ENCODE measurements at regions not wholly inside any gene's neighbourhood (a gene's known extent, or its start where the extent isn't known, plus 50 kb on each side); places are given as distances from the start of the nearest gene placed in this dataset.

DNA sequence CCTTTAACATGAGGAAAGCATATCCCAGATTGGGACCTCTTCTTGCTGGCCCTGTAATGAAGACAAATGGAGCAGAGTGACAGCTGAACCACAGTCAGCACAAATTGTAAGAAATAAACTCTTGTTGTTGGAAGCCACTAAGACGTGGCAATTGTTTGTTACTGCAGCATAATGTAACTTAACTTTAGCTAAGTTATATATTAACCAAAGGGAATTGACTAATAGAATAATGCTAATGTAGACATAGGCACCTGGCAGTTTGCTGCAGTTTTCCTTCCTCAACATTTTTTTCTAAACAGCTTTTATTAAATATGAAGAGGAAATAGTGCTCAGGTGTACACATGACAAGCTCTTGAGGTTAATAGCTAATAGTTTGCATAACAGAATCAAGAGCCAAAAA lies 300.7 kb upstream of the SLC30A5 start:
- FAIRE-seq (no peak), DNase-seq (ENCODE audit: extremely low read depth in 1 of 4, low spot score in 3 of 4) (no peak), ATAC-seq (no peak)
- Histone ChIP-seq H3K4me1 (replicated peaks in 1 of 2; ENCODE audit: control insufficient read depth in 2 of 2, insufficient read depth in 2 of 2, low read length in 2 of 2) (no peaks in the 10 kb centered on the region), H3K27ac (ENCODE audit: extremely low read depth, low read depth, low read length) (no peak overlapping the region), H3K4me3 (no peak overlapping the region), H3K9me1 (ENCODE audit: control insufficient read depth, insufficient read depth, low read length) (no peaks in the 10 kb centered on the region), H2AFZ (ENCODE audit: low read depth, low read length) (no peak overlapping the region), H3K9ac (ENCODE audit: insufficient read depth in 1 of 2, low read depth in 2 of 2, low read length in 2 of 2) (no peak overlapping the region), H3K9me3 (replicated peaks; ENCODE audit: control insufficient read depth, insufficient read depth, low read depth, low read length) (no peaks in the 10 kb centered on the region), H3K27me3 (ENCODE audit: control insufficient read depth in 2 of 2, insufficient read depth in 2 of 2, low read length in 2 of 2) (peaks cover 0 to 8% of the 10 kb centered on the region in 2 experiments; a peak in 1 of 5 replicates), H3K79me2 (ENCODE audit: control insufficient read depth, insufficient read depth, low read length) (no peaks in the 10 kb centered on the region), H4K20me1 (replicated peaks; ENCODE audit: control insufficient read depth, insufficient read depth, low read length) (no peaks in the 10 kb centered on the region), H3K4me2 (ENCODE audit: insufficient read depth, low read length) (no peak overlapping the region), H3K36me3 (ENCODE audit: control insufficient read depth, insufficient read depth, low read length) (no peaks in the 10 kb centered on the region)
- TF ChIP-seq SAFB (IDR thresholded peaks at IDR 0.05; ENCODE audit: borderline replicate concordance, low read depth, low read length) (no peak), GTF2A2 (tag; IDR thresholded peaks at IDR 0.05) (no peak), RBM39 (optimal IDR thresholded peaks at IDR 0.05; ENCODE audit: low read depth, low read length) (no peak), KLF10 (CRISPR knock-in tag; IDR thresholded peaks at IDR 0.05) (no peak)
- CTCF ChIA-PET (ENCODE audit: low intra/inter-chr PET ratio), result no interaction called here
- POLR2A ChIA-PET, result interaction anchor here (0.6 kb wide), 1 partner anchor 861 kb away, joined by 3 read pairs; no protein-coding TSS in a partner anchor
- intact Hi-C loops (cut with micrococcal nuclease), result no loop called here
- no TSS peak for BruUV-seq (replicated peaks)
- in situ Hi-C loops (cut with MboI), result no loop called here
- WGBS (ENCODE audit: insufficient coverage, low coverage, missing lambda C conversion rate), result 0% methylated on average over 1 of the region's 1 CpG

DNA sequence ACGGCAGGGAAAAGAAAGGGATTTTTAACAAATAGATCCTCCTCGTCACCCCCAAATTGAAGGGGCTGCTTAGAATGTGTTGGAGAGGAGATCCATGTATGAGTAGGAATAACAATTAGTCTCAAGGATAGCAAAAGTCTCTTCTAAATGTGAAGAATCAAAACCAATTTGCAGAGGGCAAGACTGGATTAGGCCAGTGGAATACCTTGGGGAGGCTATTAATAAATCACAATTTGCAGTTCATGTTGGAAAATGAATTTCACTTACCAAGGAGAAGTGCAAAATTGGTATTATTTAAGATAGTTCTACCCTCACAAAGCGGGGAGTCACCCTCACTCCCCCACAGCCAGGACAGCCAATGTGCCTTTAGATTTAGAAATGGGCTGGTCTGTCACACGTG lies 299.8 kb upstream of the SLC30A5 start:
- Histone ChIP-seq H4K20me1 (replicated peaks; ENCODE audit: control insufficient read depth, insufficient read depth, low read length) (no peaks in the 10 kb centered on the region), H3K9ac (ENCODE audit: insufficient read depth in 1 of 2, low read depth in 2 of 2, low read length in 2 of 2) (no peak overlapping the region), H3K79me2 (ENCODE audit: control insufficient read depth, insufficient read depth, low read length) (no peaks in the 10 kb centered on the region), H3K4me1 (replicated peaks in 1 of 2; ENCODE audit: control insufficient read depth in 2 of 2, insufficient read depth in 2 of 2, low read length in 2 of 2) (no peaks in the 10 kb centered on the region), H2AFZ (ENCODE audit: low read depth, low read length) (no peak overlapping the region), H3K27me3 (ENCODE audit: control insufficient read depth in 2 of 2, insufficient read depth in 2 of 2, low read length in 2 of 2) (peaks cover 0 to 9% of the 10 kb centered on the region in 2 experiments; a peak in 2 of 5 replicates), H3K9me3 (replicated peaks; ENCODE audit: control insufficient read depth, insufficient read depth, low read depth, low read length) (no peaks in the 10 kb centered on the region), H3K36me3 (ENCODE audit: control insufficient read depth, insufficient read depth, low read length) (no peaks in the 10 kb centered on the region), H3K27ac (ENCODE audit: extremely low read depth, low read depth, low read length) (no peak overlapping the region), H3K4me2 (ENCODE audit: insufficient read depth, low read length) (no peak overlapping the region), H3K9me1 (ENCODE audit: control insufficient read depth, insufficient read depth, low read length) (no peaks in the 10 kb centered on the region), H3K4me3 (no peak overlapping the region)
- ChIA-PET POLR2A (no interaction called here), CTCF (ENCODE audit: low intra/inter-chr PET ratio) (no interaction called here)
- no peak for DNase-seq (ENCODE audit: extremely low read depth in 1 of 4, low spot score in 3 of 4)
- WGBS (ENCODE audit: insufficient coverage, low coverage, missing lambda C conversion rate), result 0% methylated on average over 4 of the region's 4 CpGs
- no peak for FAIRE-seq
- in situ Hi-C loops (cut with MboI) (no loop called here), intact Hi-C loops (cut with micrococcal nuclease) (no loop called here)
- no peak for ATAC-seq
- no TSS peak for BruUV-seq (replicated peaks)
- no peak for TF ChIP-seq MAFK (IDR thresholded peaks at IDR 0.05; ENCODE audit: low read length)
- TF ChIP-seq, protein P1, sequence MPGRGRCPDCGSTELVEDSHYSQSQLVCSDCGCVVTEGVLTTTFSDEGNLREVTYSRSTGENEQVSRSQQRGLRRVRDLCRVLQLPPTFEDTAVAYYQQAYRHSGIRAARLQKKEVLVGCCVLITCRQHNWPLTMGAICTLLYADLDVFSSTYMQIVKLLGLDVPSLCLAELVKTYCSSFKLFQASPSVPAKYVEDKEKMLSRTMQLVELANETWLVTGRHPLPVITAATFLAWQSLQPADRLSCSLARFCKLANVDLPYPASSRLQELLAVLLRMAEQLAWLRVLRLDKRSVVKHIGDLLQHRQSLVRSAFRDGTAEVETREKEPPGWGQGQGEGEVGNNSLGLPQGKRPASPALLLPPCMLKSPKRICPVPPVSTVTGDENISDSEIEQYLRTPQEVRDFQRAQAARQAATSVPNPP (IDR thresholded peaks at IDR 0.05; ENCODE audit: borderline replicate concordance, insufficient read depth, insufficient read length), result no peak
- TF ChIP-seq NFE2L1 (tag; IDR thresholded peaks at IDR 0.05; ENCODE audit: borderline replicate concordance, low read depth), result no peak
- TF ChIP-seq, protein P2, sequence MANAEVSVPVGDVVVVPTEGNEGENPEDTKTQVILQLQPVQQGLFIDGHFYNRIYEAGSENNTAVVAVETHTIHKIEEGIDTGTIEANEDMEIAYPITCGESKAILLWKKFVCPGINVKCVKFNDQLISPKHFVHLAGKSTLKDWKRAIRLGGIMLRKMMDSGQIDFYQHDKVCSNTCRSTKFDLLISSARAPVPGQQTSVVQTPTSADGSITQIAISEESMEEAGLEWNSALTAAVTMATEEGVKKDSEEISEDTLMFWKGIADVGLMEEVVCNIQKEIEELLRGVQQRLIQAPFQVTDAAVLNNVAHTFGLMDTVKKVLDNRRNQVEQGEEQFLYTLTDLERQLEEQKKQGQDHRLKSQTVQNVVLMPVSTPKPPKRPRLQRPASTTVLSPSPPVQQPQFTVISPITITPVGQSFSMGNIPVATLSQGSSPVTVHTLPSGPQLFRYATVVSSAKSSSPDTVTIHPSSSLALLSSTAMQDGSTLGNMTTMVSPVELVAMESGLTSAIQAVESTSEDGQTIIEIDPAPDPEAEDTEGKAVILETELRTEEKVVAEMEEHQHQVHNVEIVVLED (CRISPR knock-in tag; IDR thresholded peaks at IDR 0.05), result no peak
- TF ChIP-seq ZNF668 (CRISPR knock-in tag; IDR thresholded peaks at IDR 0.05), result no peak
- no peak for TF ChIP-seq ZNF316 (IDR thresholded peaks at IDR 0.05)
- no peak for TF ChIP-seq SIRT6 (IDR thresholded peaks at IDR 0.05; ENCODE audit: low read depth, low read length)
- no peak for TF ChIP-seq ARID2 (IDR thresholded peaks at IDR 0.05)
- TF ChIP-seq RB1 (IDR thresholded peaks at IDR 0.05; ENCODE audit: low read depth), result no peak
- no peak for TF ChIP-seq THRAP3 (IDR thresholded peaks at IDR 0.05; ENCODE audit: borderline replicate concordance)
- no peak for TF ChIP-seq TRIM24 (IDR thresholded peaks at IDR 0.05)
- TF ChIP-seq U2AF2 (optimal IDR thresholded peaks at IDR 0.05; ENCODE audit: low read depth, low read length), result no peak
- no peak for TF ChIP-seq JUNB (CRISPR knock-in tag; conservative IDR thresholded peaks at IDR 0.05)
- no peak for TF ChIP-seq ZKSCAN1 (IDR thresholded peaks at IDR 0.05; ENCODE audit: low read depth, low read length)

Data from K562 (cell line).